HG02571 (cell line): ENCODE measurements at regions not wholly inside any gene's neighbourhood (a gene's known extent, or its start where the extent isn't known, plus 50 kb on each side); places are given as distances from the start of the nearest gene placed in this dataset.

Experiments used
- ATAC-seq: cut with Tn5 transposase; IDR thresholded peaks from one replicate; pipeline ENCODE4 v1.9.1; 2021; ENCODE audit warnings: mild to moderate bottlenecking, moderate library complexity; ENCODE audit not compliant: unreplicated experiment

DNA sequence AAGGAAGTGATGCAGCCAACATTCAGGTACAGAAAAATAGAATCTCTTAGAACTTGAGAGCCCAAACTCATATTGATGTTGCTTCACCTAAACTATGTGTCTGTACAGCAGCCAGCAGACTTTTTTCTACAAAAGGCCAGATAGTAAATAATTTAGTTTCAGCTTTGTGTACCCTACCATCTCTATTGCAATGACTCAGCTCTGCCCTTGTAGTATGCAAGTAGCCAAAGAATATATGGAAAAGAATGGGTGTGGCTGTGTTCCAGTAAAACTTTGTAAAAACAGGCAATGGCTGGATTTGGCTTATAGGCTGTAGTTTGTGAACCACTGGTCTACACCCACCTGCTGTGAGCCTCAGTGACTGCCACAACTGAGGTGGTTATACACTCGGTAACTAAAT lies 392.5 kb upstream of the RARB start:
- ATAC-seq: no peak

DNA sequence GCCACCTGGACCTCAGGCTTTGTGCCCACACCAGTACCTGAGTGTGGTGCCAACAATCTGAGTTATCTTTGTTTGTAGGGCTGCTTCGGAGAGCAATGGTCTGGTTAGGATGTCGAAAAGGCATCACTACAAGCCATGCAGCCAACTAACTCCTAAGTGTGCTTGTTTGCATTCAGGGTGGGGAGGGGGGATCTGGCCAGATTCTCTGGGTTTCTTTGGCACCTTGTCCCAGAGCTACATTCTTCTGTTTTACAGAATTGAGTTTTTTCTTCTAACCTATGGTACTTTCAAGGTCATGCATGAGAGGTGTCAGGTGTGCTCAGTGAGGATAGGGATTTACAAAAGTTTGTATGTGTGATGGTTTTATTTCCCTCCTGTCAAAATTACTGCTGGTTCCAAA lies 391.4 kb upstream of the RARB start:
- no peak for ATAC-seq

DNA sequence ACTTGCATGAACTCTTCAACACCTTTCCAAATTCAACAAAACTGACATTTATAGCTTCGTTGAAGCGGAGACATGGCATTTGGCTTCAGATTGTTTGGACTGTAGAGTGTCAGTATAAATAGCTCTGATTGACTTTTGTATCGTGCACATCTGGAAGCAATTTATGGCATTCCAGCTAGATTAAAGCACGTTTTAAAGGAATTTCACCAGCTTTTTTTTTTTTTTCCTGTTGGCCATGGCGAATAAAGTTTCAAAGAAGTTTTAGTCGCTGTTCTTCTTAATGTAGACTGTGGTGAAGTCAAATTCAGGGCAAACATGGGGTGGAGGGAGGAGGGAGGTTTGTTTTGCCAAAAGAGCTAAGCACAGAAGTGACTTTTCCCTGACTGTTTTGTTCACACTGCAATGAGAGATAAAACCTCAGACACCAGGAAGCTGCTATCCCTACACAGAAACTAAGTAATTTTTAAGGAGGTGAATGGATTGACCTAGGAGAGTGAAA lies 391.0 kb upstream of the RARB start:
- no peak for ATAC-seq

DNA sequence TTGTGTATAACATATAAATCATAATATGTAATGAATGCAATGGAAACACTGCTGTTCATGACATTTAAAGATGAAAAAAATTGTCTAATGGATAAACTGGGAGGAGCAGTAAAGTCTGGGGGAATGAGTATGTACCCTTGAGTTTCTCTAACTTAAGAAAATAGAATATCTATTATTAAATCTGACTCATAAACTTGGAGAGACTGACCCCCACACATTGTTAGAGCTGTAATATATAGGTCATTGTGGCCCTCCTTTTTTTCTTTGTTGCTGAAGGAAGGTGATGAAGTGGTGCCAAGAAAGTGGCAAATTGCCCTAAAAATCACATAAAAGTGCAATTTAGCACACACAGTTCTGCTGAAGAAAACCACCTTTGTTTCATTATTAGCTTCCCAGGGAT lies 389.8 kb upstream of the RARB start:
- no peak for ATAC-seq

DNA sequence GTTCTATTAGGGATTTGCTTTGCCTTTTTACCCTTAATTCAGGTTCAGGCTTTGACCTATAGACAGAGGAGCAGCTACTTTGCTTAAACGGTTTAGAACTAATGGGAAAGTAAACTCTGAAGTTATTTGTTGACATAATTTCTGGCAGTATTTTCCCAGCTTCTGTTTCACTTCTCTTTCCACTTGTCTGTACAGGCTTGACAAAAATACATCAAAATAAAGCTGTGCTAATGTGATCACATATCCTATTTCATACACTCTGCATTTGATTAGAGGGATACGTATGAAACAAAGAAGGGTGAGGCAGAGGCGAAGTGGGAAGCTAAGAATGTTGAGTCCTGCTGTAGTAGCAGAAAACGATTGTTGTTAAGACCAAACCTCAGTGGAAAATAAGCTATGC lies 389.1 kb upstream of the RARB start:
- ATAC-seq: no peak

DNA sequence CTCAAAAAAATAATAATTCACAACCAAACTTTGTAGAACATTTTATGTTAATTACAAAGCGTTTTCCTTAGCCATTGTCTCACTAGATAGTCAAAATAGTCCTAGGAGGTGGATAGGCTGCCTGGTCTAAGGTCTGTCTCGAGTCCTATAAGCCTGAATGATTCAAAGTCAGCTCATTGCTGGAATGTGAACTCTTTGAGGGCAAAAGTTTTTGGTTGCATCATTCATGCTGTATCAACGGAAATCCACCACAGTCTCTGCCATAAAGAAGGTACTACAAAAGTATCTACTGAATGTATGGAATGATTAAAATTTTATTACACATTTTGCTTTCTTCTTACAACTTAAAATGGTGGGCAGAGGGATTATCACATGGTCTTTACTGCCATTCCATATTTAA lies 387.3 kb upstream of the RARB start:
- ATAC-seq: no peak

DNA sequence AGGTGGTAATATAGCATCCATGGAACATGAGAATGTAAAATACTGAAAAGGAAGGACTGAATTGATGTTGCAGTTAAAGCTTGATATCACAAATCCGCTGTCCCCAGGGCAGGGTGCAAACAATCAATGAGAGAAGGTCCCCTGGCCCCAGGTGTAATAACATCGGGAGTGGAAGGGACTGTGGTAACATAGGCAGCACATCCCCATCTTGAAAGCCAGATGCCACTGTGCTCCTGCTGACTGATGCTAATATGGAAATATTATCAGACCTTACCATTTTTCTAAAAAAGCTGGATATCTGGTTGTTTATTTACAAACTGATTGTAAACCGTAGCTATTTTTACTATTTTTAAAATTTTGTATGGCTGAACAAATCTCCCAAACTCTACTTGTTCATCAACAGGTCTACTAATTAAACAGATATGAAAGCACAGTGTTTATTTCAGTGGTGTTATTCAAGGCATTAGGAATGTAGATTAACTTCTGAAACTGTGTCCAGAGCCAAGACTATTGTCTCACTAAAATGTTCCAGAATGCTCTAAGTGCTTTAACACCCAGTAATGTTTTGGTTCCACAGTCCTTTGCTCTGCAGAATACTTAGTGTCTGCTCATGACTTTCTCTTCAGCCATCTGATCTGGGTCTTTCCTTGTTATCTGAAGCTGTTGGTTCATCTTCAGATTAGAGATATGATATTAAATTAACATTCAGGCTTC lies 386.0 kb upstream of the RARB start:
- ATAC-seq: no peak

DNA sequence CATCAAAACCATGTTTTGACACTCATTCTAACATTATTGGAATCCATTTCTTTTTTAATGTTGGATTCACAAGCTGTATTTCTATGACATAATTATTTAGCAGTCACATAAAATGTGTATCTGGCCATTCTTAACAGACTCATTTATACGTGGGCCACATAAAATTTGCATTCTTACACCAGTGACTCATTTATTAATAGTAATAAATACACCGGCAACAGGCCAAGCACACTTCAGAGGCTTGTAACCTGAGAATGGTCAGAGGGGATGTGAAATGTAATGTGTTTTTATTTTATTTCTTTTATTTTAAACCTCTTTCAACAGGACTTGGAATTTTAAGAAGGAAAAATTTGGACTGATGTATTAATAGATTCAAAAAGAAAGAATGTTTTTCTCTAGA lies 384.9 kb upstream of the RARB start:
- ATAC-seq: no peak

DNA sequence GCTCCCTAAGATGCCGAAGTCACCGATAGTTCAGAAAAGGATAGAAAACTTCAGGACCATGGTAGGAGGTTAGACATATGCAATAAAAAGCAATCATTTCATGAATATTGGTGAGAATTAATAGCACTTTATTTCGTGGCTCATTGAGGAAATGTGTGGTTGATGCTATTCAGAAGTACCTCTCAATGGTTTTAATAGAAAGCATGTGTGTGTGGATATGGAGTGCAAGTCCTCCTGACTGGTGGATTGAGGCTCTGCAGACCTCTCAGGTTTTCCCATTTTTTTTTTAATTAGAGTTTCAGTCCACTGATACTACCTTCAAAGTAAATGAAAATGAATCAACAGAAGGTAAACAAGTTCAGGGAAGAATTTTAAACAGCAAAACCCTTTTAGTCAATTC lies 384.3 kb upstream of the RARB start:
- no peak for ATAC-seq

DNA sequence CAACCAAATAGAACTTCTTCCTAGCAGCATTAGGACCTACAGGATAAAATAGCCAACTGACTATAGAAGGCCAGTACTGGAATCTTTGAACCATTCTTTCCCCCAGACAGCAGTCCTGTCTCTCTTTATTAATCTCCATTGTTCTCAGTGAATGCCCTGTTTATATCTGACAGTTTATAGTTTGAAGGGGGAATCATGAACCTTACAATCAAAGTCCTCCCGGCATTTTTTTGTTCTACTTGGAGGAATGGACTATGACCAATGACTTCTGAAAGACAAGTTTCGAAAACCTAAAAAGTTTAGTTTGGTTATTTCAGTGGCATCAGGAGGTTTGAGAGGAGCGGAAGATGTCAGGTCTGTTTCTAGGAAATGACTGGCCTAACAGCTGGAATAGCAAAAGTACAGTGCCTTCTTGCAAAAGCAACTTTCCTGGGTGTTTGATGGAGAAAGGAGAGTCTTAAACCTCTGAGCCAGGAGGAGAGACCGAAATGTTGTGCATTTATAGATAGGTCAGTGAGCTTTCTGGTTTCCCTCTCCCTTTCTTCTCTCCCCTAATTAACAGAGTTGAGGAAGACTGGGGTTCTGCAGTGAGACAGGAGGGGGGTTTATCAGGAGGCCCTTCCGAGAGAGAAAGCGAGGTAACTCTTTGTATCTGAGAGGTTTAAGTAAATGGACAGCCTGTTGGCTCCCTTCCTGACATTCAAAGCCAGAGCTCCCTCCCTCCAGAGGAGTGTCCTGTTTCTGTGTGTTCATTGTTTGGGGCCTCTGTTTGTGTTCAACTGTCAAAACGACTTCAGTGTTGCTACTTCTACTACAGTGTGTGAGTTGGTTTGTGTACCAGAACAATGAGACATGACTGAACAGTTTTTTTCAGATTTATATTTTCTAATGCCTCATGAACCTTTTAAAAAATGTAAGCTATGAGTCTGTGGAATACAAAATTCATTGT lies 383.0 kb upstream of the RARB start:
- ATAC-seq: no peak

DNA sequence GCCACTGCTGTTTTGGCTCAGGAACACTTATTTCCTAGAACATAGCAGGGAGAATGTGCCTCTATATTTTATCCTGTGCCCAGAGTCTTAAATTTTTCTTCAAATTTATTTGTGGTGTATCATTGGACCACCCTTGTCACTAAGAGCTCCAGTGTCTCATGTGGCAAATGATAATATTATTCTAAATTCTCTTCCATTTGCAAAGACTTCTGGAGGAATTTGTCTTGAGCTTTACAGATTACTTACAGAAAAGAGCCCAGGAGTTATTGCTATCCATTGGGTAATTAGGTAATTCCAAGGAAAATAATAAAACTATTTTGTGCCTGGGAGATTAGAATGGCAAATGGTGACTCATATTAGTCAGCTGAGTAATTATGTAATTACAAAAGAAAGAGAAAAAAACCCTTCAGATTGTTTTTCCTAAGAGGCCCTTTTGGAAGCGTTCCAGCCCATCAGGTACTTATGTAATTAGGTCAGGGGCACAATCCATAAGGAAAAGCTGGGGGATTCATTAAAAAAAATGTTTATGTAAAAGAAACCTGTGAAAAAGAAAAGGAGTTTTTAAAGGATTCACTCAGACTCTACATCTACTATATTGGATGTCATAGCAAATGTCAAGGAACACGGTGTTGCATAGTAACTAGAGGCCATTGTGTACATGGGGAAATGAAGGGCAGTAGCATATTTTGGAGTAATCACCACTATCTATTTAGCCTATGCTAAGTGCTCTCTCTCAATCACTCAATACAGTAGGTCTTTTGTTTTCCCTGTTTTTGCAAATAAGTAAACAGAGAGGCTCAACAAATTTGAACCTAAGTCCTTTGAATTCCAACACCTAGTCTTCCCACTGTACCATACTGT lies 380.9 kb upstream of the RARB start:
- ATAC-seq: no peak

DNA sequence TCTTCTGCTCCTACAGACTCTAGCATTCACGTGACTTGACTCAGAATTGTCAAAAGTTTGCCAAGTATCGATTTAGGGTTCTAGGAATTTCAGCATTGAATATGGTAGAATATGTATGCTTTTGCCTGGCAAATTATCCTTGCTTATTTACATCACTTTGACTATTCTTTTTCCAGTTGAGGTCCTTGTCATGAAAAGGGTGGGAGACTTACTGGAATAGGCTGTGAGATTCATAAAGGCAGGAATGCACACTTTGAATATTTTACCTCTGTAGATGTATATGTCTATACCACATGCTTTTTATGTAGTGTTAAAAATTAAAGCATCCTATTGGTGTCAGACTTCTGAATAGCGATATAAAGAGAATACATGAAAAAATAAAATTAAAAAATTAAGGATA lies 378.8 kb upstream of the RARB start:
- no peak for ATAC-seq

DNA sequence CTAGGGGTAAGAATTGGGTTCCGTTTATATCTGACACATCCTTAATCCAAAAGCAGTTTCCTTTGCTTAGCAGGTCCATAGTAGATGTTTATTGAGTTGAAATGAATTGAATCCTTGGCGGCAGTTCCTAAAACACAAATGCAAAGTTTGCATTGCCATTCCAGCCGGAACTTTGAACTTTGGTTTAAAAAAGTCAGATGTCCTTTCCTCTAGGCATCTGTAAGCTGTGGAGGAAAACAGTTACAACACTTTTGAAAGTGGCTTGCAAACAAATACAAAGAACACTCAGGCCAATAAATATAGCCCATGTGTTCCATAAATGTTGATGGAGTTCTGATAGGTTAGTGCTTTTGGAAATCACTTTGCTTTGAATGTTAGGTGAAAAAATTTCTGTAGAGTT lies 374.7 kb upstream of the RARB start:
- no peak for ATAC-seq

DNA sequence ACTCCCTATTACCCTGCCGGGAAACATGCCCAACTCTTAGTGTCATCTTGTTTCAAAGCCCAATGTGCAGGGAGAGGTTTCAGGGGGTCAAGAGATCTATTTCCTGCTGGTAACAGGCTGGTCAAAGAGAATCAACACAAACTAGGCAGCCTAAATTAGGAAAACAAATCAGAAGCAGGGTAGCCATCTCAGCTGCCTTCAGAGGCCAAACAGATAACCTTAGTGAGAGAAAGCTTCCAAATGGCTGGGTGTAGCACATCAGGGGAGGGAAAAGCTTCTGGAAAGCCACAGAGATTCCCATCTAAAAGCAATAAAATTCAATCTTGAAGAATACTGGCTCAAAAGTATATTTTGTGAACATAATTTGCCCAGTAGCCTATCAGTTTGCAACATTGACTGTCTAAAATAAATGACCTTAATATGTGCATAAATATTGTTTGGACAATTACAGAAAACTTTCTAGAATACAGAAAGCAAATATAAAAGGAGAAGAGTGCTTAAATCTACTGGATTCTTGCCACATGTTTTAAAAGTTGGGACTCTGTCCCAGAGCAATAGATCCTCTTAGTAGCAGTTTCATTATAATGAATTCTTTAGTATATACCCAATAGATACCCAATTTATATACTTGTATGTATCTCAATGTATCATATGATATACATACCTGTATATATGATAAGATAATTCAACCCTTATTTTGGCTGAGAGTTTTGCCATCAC lies 371.9 kb upstream of the RARB start:
- no peak for ATAC-seq

DNA sequence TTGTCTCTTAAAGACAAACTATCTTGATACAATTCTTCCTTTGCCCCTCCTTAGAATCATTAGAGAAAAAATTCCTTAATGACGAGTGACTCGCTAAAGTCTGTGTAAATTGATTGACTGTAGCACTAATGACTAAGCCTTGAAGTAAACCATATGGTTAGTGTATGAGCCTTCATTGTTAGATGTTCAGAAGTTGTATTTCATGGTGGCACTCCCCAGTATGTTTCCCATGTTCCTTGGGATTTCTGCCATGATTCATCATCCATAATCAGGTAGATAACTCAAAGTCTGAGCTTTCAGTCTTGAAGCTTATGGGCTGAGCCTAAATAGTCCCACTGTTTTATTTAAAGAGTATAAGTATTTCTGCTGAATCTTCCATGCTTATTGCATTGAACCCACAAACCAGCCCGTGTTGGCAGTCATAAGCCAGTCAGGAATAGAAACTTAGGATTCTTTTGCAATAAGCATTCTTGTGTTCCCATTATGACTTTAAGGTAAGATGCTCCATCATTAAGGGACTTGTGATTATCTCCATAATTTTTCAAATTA lies 371.2 kb upstream of the RARB start:
- no peak for ATAC-seq

DNA sequence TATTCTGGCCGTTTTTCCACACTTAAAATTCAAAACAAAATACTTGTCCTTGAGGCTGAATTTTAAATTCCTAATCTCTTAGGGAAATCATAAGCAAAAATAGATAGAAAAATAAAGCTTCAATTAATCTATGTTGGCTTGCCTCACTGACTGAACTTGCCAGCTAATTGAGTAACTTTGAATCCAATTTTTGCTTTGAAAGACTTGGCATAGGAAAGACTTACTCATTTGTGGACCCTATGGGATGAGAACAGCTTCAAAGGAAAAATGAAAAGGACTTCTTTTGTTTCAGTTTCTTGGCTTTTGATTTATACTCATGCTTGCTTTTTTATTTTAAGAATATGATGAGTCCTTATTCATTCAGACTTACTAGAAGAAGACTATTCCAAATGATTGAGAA lies 370.7 kb upstream of the RARB start:
- no peak for ATAC-seq

DNA sequence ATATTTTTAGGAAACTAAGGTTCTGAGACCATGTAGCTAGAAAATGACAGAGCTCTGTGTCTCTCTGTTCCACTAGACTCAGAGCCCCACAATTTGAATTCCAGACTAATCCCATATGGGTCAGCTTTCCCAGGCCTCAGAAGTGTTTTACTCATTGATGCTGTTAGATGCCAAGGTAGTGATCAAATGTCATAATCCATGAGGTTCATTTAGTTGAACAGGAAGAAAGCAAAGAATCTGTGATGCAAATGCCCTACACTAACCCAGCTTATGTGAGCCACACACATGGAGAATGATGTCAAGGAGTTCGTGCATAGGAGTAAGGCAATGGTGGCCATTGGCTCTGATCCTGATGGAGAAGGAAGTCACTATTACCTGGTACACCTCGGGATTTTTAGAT lies 363.4 kb upstream of the RARB start:
- ATAC-seq: no peak

DNA sequence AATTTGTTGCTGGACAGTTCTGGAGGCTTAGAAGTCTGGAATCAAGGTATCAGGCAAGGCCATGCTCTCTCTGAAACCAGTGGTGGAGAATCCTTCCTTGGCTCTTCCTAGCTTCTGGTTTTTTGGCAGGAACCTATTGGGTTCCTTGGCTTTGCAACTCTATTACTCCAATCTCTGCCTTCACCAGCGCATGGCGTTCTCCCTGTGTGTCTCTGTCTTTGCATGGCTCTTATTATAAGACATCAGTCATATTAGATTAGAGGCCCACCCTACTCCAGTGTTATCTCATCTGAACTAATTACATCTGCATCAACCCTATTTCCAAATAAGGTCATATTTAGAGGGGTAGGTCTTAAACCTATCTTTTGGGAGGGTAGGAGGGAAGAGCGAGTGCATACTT lies 358.1 kb upstream of the RARB start:
- no peak for ATAC-seq

DNA sequence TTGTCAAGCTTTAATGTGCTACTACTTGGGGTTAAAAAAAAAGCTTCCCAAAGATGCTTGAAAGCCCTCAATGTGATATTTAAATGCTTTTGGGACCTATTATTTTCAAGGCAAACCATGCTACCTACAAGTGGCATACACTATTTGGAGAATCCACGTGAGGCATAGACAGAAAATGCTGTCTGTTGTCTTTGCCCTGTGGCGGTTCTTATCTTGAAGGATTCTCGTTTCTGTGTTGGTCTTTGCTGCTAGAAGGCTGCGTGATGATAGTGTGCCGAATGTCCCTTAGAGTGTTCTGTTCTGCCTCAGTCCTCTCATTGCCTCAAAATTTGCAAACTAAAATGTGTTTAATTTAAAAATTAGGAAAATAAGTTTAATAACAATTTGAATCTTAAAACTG lies 356.2 kb upstream of the RARB start:
- ATAC-seq: no peak

DNA sequence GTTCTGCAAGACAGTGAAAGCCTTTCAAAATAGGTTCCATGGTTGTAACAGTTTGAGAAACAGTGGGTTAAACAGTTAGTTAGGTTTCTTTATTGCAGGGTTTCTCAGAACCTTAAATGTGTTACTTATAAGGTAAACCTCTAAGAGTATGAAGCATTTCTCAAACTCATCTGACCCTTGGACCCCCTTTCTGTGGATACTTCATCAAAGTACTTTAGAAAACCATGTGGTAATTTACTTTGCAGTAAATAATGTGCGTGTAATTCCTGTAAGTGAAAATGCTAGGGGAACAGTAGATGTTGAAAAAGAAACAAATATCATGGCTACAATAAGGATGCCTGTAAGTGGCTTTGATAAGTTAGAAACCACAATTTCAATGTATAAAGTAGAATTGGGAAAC lies 354.6 kb upstream of the RARB start:
- ATAC-seq: no peak
